Suprapubic skin (tissue), 3 donors: ENCODE measurements at regions not wholly inside any gene's neighbourhood (a gene's known extent, or its start where the extent isn't known, plus 50 kb on each side); places are given as distances from the start of the nearest gene placed in this dataset.

Source experiments
- POLR2A ChIP-seq, 2 donors: fragments of 450-650 bp; IDR thresholded peaks; one replicate each; pipeline ENCODE4 v1.6.1; 2017; ENCODE audit warnings: antibody characterized with exemption in 2 of 2, mild to moderate bottlenecking in 2 of 2, moderate library complexity in 2 of 2
- TF ChIP-seq, protein P1 (sequence below), 2 donors: fragments of 200-600 bp in 1 of 2; fragments of 450-650 bp in 1 of 2; sonication (generic) in 1 of 2; IDR thresholded peaks; one replicate each; pipeline ENCODE4 v1.5.1; 2016 to 2019; ENCODE audit warnings: antibody characterized with exemption in 2 of 2, mild to moderate bottlenecking in 1 of 2, moderate library complexity in 1 of 2

DNA sequence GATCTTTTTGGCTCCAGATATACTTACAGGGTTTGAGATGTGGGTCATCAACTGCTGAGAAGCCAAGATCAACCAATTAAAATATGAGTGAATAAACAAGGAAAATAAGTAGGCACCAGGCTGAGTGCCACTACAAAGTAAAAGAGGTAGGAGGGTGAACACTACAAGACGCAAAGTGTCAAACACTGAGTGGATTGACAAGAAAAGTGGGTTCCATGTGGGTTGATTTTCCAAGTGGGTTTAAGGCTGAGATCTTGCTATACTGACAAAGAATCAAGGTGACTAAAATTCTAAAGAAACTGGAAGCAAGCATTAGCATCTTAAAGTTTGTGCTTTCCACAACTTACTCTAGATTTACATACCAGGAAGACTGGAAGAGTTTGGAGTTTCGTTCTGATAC lies 160.4 kb upstream of the SPACA1 start:
- TF ChIP-seq, protein P1, sequence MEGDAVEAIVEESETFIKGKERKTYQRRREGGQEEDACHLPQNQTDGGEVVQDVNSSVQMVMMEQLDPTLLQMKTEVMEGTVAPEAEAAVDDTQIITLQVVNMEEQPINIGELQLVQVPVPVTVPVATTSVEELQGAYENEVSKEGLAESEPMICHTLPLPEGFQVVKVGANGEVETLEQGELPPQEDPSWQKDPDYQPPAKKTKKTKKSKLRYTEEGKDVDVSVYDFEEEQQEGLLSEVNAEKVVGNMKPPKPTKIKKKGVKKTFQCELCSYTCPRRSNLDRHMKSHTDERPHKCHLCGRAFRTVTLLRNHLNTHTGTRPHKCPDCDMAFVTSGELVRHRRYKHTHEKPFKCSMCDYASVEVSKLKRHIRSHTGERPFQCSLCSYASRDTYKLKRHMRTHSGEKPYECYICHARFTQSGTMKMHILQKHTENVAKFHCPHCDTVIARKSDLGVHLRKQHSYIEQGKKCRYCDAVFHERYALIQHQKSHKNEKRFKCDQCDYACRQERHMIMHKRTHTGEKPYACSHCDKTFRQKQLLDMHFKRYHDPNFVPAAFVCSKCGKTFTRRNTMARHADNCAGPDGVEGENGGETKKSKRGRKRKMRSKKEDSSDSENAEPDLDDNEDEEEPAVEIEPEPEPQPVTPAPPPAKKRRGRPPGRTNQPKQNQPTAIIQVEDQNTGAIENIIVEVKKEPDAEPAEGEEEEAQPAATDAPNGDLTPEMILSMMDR (IDR thresholded peaks at IDR 0.05), result no peak
- no peak for TF ChIP-seq POLR2A (IDR thresholded peaks at IDR 0.05)
